ENCODE measurements at regions not wholly inside any gene's neighbourhood (a gene's known extent, or its start where the extent isn't known, plus 50 kb on each side); places are given as distances from the start of the nearest gene placed in this dataset.

DNA sequence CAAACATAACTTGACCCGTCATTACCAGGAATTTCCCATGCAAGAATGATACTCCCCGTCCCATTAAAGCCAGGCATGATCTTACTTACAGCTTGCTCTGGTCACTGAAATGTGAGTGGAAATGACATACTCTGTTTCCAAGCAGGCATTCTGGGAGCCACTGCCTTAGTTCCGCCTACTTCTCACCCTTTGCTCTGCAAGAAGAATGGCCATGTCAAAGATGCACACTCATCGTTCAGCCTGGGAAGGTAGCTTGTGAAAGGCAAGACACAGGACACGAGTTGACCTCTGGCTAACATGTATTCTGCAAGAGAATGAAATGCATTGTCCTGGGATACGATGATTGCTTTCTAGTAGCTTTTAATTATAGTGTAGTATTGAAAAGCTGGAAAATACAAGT, 1144.4 kb downstream of the NLGN4X start:
- DNase-seq (ENCODE audit: low read depth) = no peak

DNA sequence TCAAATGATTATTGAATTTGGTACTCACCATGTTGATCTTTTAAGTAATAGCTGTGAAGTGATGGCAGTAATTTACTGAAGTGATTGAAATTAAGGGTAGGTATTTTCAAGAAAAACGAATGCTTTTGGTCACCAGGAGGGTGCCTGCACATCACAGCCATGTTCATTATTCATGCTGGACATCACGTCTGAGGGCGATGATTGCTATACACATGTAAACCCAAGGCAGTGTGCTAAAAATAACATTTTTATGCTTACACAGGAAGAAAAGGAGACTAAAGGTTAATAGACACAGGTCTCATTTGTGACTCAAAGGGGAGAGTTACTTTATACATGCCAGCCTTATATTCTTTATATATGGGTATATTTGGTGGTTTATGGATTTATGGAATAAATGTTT, 1146.0 kb downstream of the NLGN4X start:
- DNase-seq (ENCODE audit: low read depth) = no peak

- DNase-seq (ENCODE audit: low read depth) = no peak
Observed at GRCh38 chrX:5080791-5081190, 1147.9 kb downstream of the NLGN4X start.

GRCh38 chrX:5068550-5068949, 1160.1 kb downstream of the NLGN4X start:
- no peak for DNase-seq (ENCODE audit: low read depth)

DNA sequence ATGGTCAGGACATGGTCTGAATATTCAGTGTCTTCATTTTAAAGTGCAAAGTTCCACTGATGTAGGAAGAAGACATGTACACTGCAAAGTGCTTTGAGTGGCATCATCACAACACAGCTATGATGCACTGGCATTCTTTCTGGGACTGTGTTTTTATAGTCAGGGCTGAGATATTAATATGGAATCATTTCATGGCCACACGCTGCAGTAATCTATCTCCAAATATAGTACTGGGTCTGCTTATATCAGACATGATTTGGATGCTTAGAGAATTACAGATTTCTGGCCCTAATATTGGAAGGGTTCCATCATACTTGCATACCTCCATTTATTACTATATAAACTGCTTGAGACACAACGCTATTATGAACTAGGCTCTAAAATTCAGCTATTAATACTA, 1170.9 kb downstream of the NLGN4X start:
- DNase-seq (ENCODE audit: low read depth) = no peak

GRCh38 chrX:5054852-5055251, 1173.8 kb downstream of the NLGN4X start:
- no peak for DNase-seq (ENCODE audit: low read depth)

- no peak for DNase-seq (ENCODE audit: low read depth)
Observed at GRCh38 chrX:5051831-5052491, 1176.7 kb downstream of the NLGN4X start.

DNA sequence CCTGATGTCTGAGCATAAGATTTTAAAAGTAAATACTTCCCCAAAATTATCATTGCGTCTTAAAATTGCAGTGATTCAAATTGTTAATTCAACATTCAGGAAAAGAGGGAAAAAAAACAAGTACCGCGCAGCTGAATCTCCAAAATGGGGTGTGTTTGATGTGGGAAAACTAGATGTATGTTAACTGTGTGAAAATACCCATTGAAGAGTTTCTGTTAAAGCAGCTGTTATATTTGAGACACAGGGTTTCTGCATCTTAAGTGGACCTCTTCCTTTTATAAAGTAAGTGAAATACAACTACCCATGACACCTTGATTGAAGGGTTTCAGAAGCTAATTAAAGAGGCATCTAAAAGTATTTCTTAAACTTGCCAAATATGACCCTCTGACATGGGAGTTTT, 1186.1 kb downstream of the NLGN4X start:
- no peak for DNase-seq (ENCODE audit: low read depth)

GRCh38 chrX:5031792-5032191, 1196.9 kb downstream of the NLGN4X start:
- DNase-seq (ENCODE audit: low read depth) = no peak

DNA sequence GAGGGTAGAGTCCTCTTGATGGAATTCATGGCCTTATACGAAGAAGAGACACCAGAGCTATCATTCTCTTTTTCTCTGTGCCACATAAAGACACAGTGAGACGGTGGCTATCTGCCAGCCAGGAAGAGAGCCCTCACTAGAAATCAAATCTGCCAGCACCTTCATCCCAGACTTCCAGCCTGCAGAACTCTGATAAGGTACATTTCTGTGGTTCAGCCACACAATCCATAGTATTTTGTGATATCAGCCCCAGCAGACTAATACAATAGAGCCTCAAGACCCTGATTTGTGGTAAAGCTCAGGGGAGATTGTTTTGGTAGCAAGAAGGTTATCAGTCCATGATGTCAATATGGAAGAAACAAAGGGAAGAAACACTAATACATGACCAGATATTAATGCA, 1213.2 kb downstream of the NLGN4X start:
- no peak for DNase-seq (ENCODE audit: low read depth)

DNA sequence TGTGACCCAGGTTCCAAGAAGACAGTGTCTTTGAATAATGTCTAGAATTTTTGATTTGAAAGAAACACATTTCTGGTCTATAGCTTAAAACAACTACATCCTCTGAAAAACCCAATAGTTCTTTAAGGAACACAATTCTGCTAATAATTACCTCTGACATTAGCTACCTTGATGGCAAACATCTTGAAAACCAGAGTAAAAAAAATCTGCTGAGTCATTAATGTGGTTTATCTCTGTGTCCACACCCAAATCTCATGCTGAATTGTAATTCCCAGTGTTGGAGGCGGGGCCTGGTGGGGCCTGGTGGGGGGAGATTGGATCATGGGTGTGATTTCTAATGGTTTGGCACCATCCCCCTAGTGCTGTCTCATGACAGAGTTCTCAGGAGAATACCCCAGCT, 1233.8 kb downstream of the NLGN4X start:
- no peak for DNase-seq (ENCODE audit: low read depth)

- no peak for DNase-seq (ENCODE audit: low read depth)
Observed at GRCh38 chrX:4978613-4979012, 1250.1 kb downstream of the NLGN4X start.

DNA sequence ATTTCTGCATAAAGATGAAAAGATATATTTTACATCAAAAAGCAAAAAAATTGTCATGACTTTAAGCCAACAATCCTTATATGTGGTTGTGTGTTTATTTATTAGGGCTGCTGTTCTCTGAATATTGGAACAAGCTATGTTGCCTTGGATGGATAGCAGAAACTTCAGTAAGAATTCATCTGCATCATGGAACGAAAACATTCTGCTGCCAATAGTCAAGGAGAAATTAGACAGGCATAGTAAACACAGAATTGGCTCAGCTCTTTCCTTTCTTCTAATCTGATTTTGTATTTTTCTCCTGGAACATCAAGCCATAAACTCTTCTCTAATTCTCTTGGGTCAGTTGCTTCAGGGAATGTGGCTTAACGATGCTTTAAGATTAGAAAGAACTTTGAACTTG, 1257.0 kb downstream of the NLGN4X start:
- no peak for DNase-seq (ENCODE audit: low read depth)

GRCh38 chrX:4964112-4964511, 1250.7 kb upstream of the PRKX start:
- DNase-seq (ENCODE audit: low read depth) = no peak

DNA sequence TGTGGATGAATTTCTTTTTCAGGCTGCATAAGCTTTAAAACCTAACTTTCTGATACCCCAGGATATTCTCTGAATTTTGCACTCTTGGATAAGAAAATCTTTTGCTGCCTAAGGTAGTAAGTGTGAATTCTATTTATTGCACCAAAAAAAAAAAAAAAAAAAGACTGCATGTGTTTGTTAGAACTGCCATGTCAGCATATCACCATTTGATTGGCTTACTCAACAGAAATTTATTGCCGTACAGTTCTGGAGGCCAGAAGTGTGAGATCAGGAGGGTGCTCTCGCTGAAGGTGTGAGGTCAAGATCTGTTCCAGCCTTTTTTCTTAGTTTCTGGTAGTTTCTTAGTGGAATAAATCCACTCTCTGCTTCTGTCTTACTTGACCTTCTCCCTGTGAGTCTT, 1250.0 kb upstream of the PRKX start:
- no peak for DNase-seq (ENCODE audit: low read depth)

- no peak for DNase-seq (ENCODE audit: low read depth)
Observed at GRCh38 chrX:4944767-4945166, 1231.3 kb upstream of the PRKX start.

DNA sequence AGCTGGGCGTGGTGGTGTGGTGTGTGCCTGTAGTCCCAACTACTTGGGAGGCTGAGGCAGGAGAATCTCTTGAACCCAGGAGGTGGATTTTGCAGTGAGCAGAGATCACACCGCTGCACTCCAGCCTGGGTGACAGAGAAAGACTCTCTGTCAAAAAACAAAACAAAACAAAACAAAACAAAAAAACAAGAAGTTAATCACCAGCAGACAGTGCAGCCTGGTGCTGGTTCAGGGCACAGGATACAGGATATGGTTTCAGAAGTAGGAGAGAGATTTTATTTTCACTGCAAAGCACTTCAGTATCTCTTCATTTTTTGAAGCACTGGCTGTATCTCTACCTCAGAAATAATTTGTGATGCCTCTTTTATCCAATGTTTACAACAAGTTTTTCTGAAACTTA, 1222.9 kb upstream of the PRKX start:
- DNase-seq (ENCODE audit: low read depth) = no peak

DNA sequence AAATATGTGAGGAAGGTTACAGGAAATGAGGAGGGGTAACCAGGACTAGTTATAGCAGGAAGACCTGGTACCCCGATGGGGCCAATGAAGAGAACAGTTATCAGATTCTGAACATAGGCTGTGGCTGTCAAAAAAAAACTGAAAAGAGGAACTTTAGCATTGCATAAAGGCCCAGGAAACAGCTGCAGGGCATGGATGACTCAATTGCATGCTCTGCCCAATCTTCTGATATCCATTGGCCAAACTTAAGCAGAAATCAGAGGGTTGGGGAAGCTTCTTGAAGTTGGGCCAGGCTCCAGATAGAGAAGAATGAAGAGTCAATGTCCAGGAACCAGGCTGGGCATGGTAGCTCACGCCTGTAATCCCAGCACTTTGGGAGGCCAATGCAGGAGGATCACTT, 1222.4 kb upstream of the PRKX start:
- DNase-seq (ENCODE audit: low read depth) = no peak

DNA sequence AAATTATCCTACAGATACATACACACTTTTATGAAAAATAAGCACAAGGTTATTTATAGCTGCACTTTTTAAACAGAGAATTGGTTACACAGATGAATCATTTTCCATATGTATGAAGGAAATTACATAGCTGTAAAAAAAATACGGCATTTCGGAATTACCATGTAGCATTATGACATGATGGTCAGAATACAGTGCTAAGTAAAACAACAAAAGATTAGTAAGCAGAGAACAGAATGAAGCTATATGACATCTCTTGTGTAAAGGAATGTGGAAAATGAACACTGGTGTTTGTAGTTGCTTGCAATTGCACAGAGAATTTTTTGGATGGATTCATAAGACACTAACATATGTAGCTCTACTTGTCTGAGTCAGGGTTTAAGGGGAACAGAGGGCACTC, 1222.0 kb upstream of the PRKX start:
- no peak for DNase-seq (ENCODE audit: low read depth)

- DNase-seq (ENCODE audit: low read depth) = no peak
Observed at GRCh38 chrX:4932790-4933189, 1219.3 kb upstream of the PRKX start.

DNA sequence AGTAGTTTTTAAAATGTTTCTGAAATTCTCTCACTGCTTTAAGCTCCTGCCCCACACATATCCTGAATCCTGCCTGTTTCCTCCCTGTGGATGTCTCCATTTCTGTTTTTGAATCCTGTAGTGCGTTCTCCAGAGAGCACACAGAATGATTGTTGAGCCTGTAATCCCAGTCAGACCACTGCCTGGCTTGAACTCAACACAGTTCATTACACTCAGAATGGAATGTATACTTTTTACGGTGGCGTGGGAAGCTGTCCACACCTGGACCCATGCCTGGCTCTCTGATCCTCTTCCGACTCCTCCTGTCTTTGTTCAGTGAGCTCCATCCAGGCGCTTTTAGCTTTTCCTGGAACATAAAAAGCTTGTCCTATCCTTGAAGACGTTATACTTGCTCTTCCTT, 1217.0 kb upstream of the PRKX start:
- no peak for DNase-seq (ENCODE audit: low read depth)

DNA sequence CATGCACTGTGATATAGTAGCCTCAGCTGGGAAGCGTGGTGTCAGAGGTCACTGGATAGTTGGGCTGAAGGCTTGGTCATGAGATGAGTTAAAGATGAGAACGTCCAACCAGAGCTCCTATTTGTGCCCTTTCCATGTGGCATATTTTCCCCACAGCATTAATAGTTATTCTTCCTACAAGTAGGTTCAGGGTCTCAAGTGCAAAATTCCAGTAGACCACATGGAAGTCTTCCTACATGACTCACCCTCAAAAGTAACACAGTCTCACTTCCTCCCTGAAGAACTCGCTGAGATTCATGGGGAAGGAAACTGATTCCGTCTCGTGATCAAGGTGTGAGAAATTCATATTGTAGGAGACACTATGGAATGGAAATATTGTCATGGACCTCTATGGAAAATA, 1212.5 kb upstream of the PRKX start:
- DNase-seq (ENCODE audit: low read depth) = no peak

DNA sequence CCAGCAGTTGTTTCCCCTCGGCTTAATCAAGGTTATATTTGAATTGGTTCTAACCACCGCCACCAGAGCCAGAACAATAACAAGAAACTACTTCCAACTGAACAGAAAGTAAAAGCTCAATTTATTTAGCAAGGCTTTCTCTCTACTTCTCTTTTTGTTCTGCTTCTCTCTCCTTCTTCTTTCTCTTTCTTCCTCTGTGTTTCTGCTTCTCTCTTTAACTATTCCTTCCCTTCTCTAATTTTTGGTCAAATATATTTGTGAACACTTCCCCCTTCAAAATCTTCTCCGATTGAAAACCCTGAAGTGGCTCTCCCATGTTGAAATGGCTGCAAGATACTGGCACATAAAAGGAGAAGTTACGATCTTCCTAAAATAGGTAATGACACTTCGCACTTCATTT, 1195.9 kb upstream of the PRKX start:
- no peak for DNase-seq (ENCODE audit: low read depth)

GRCh38 chrX:4905576-4905975, 1192.1 kb upstream of the PRKX start:
- no peak for DNase-seq (ENCODE audit: low read depth)

GRCh38 chrX:4881277-4881676, 1167.8 kb upstream of the PRKX start:
- DNase-seq (ENCODE audit: low read depth) = no peak
